ENCODE measurements at regions not wholly inside any gene's neighbourhood (a gene's known extent, or its start where the extent isn't known, plus 50 kb on each side); places are given as distances from the start of the nearest gene placed in this dataset.

DNA sequence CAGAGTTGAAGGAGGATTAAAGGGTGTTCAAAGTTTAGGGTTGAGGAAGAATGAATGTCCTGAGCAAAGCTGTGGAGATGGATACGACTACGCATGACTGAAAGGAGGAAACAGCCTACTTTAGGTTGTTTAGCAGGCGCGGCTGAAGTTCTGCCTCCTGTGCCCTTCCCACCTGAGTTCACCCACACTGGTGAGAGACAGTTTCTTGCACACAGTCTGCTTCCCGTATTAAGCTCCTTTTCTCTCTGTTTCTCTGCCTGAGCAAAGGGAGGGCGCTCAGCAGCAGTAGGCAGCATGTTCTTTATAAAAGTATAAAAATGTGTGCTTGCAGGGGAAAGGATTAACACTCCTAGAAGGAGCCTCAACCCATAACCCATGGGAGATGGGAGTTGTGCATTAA is 224.0 kb upstream of the SMARCA2 start (continued):
- TF ChIP-seq, protein P1, sequence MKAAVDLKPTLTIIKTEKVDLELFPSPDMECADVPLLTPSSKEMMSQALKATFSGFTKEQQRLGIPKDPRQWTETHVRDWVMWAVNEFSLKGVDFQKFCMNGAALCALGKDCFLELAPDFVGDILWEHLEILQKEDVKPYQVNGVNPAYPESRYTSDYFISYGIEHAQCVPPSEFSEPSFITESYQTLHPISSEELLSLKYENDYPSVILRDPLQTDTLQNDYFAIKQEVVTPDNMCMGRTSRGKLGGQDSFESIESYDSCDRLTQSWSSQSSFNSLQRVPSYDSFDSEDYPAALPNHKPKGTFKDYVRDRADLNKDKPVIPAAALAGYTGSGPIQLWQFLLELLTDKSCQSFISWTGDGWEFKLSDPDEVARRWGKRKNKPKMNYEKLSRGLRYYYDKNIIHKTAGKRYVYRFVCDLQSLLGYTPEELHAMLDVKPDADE (IDR thresholded peaks at IDR 0.05): no peak
- no peak for TF ChIP-seq NANOG (IDR thresholded peaks at IDR 0.05; ENCODE audit: borderline replicate concordance)
- TF ChIP-seq, protein P2, sequence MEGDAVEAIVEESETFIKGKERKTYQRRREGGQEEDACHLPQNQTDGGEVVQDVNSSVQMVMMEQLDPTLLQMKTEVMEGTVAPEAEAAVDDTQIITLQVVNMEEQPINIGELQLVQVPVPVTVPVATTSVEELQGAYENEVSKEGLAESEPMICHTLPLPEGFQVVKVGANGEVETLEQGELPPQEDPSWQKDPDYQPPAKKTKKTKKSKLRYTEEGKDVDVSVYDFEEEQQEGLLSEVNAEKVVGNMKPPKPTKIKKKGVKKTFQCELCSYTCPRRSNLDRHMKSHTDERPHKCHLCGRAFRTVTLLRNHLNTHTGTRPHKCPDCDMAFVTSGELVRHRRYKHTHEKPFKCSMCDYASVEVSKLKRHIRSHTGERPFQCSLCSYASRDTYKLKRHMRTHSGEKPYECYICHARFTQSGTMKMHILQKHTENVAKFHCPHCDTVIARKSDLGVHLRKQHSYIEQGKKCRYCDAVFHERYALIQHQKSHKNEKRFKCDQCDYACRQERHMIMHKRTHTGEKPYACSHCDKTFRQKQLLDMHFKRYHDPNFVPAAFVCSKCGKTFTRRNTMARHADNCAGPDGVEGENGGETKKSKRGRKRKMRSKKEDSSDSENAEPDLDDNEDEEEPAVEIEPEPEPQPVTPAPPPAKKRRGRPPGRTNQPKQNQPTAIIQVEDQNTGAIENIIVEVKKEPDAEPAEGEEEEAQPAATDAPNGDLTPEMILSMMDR (conservative IDR thresholded peaks at IDR 0.05; ENCODE audit: low read depth in 2 of 2): no peak

DNA sequence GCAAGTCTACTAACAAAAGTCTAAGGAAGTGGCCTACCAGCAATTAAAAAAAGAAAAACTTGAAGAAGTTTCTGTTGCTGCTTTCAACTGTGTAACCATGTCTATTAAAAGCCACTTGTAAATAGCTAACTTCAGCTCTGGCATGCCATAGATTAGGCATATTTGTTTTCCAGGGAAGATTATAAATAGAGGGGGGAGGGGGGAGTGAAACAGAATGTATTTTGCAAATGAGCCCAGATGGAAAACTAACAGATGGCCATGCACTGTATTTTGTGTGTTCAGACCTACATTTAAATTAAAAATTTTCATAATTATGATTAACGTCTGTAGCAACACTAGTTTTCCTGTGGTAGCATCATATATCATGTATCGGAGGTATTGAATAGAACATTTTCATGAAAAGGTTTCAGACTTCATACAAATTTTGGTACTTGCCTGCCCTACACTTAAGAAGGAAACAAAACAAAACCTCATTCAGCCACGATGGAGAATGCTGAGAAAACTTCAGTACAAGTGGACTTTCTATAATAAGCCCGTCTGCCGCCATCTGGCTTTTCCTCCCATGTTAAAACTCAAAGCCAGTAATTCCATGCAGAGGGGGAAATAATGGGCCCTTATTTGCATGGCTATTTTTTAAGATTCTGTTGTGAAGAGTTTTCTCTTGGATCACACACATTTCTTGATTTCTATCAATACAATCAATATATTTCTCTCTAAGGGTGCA is 220.4 kb upstream of the SMARCA2 start:
- no peaks in the 10 kb centered on the region for H3K27me3 Mint-ChIP-seq (ENCODE audit: insufficient read depth, low read depth, poor library complexity)
- no peaks in the 10 kb centered on the region for H4K20me1 ChIP-seq (replicated peaks; ENCODE audit: insufficient read depth)
- no peak overlapping the region for H3K27ac ChIP-seq (ENCODE audit: low read depth)
- H3K9me3 Mint-ChIP-seq: no peaks in the 10 kb centered on the region
- no peaks in the 10 kb centered on the region for H3K4me1 ChIP-seq (ENCODE audit: insufficient read depth)
- H3K4me3 ChIP-seq: no peak overlapping the region
- no peaks in the 10 kb centered on the region for H3K79me2 ChIP-seq (replicated peaks; ENCODE audit: insufficient read depth)
- DNase-seq (ENCODE audit: low spot score) (no peak), ATAC-seq (no peak)
- no peaks in the 10 kb centered on the region for H3K36me3 Mint-ChIP-seq (ENCODE audit: low read depth)
- H3K9me2 ChIP-seq (ENCODE audit: insufficient read depth): peaks cover 6% of the 10 kb centered on the region; the same call in 1 of the 2 replicates
- no peaks in the 10 kb centered on the region for H3K36me3 ChIP-seq (ENCODE audit: insufficient read depth)
- H3F3A ChIP-seq (replicated peaks; ENCODE audit: low read depth): no peaks in the 10 kb centered on the region
- no peak overlapping the region for H2AFZ ChIP-seq
- no peak overlapping the region for H3K4me2 ChIP-seq
- no peaks in the 10 kb centered on the region for H3K27me3 ChIP-seq (ENCODE audit: insufficient read depth)
- H3K4me1 Mint-ChIP-seq: no peaks in the 10 kb centered on the region
- H3K27ac Mint-ChIP-seq: no peak overlapping the region
- H3K4me3 Mint-ChIP-seq: no peak overlapping the region
- TF ChIP-seq, protein P3, sequence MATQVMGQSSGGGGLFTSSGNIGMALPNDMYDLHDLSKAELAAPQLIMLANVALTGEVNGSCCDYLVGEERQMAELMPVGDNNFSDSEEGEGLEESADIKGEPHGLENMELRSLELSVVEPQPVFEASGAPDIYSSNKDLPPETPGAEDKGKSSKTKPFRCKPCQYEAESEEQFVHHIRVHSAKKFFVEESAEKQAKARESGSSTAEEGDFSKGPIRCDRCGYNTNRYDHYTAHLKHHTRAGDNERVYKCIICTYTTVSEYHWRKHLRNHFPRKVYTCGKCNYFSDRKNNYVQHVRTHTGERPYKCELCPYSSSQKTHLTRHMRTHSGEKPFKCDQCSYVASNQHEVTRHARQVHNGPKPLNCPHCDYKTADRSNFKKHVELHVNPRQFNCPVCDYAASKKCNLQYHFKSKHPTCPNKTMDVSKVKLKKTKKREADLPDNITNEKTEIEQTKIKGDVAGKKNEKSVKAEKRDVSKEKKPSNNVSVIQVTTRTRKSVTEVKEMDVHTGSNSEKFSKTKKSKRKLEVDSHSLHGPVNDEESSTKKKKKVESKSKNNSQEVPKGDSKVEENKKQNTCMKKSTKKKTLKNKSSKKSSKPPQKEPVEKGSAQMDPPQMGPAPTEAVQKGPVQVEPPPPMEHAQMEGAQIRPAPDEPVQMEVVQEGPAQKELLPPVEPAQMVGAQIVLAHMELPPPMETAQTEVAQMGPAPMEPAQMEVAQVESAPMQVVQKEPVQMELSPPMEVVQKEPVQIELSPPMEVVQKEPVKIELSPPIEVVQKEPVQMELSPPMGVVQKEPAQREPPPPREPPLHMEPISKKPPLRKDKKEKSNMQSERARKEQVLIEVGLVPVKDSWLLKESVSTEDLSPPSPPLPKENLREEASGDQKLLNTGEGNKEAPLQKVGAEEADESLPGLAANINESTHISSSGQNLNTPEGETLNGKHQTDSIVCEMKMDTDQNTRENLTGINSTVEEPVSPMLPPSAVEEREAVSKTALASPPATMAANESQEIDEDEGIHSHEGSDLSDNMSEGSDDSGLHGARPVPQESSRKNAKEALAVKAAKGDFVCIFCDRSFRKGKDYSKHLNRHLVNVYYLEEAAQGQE (IDR thresholded peaks at IDR 0.05; ENCODE audit: unreplicated experiment): no peak
- TF ChIP-seq JUNB (IDR thresholded peaks at IDR 0.05; ENCODE audit: unreplicated experiment) (no peak), EZH2 (IDR thresholded peaks at IDR 0.05; ENCODE audit: low read depth, unreplicated experiment) (no peak), CREB1 (CRISPR knock-in tag; IDR thresholded peaks at IDR 0.05; ENCODE audit: low read depth) (no peak), ZNF114 (CRISPR knock-in tag; IDR thresholded peaks at IDR 0.05) (no peak), POLR2AphosphoS5 (IDR thresholded peaks at IDR 0.05; ENCODE audit: low read depth) (no peak), EZH2phosphoT487 (IDR thresholded peaks at IDR 0.05; ENCODE audit: unreplicated experiment) (no peak), STAT1 (IDR thresholded peaks at IDR 0.05; ENCODE audit: unreplicated experiment) (no peak), NANOG (IDR thresholded peaks at IDR 0.05; ENCODE audit: borderline replicate concordance) (no peak), ZNF331 (CRISPR knock-in tag; IDR thresholded peaks at IDR 0.05; ENCODE audit: low read depth) (no peak)
- TF ChIP-seq, protein P1 (IDR thresholded peaks at IDR 0.05): no peak
- TF ChIP-seq, protein P2 (conservative IDR thresholded peaks at IDR 0.05; ENCODE audit: low read depth in 2 of 2): no peak

Data from GM23338 (cell line).